ENCODE measurements at regions not wholly inside any gene's neighbourhood (a gene's known extent, or its start where the extent isn't known, plus 50 kb on each side); places are given as distances from the start of the nearest gene placed in this dataset.

- no peak for TF ChIP-seq POLR2AphosphoS5 (IDR thresholded peaks at IDR 0.05; ENCODE audit: low read depth, low read length)
- TF ChIP-seq POLR2A (IDR thresholded peaks at IDR 0.05; ENCODE audit: low read depth, low read length): no peak
Measured at GRCh38 chr7:25820432-25821040, 331.5 kb upstream of the NFE2L3 start.
